IMR-90 (cell line): ENCODE measurements at regions not wholly inside any gene's neighbourhood (a gene's known extent, or its start where the extent isn't known, plus 50 kb on each side); places are given as distances from the start of the nearest gene placed in this dataset.

Experiments
- ATAC-seq: fragments of 200-7000 bp; cut with Tn5 transposase; 2 replicates; pipeline ENCODE4 v1.9.1; 2020; ENCODE audit warnings: low read depth, mild to moderate bottlenecking, moderate library complexity
- BruUV-seq: library from RNA; stranded (reverse); fragments of 400-500 nt; replicated peaks from 2 replicates; lab custom pipeline; 2021; lab: Mats Ljungman, UMichigan
- CTCF ChIA-PET: fragments of 300-600 bp; formaldehyde crosslinking; extraction: SDS; loops from one replicate; lab custom pipeline; 2021; ENCODE audit warnings: antibody characterized with exemption; lab: Yijun Ruan, JAX
- POLR2A ChIA-PET: fragments of 300-600 bp; sonication (Branson Sonifier 250); formaldehyde crosslinking; loops from one replicate; lab custom pipeline; 2022; ENCODE audit warnings: antibody characterized with exemption; ENCODE audit not compliant: unreplicated experiment; lab: Charles Lee
- DNase-seq: peaks from one replicate; pipeline ENCODE4 v3.0.0; 2013
- H2AFZ ChIP-seq: replicated peaks from 2 replicates; pipeline ENCODE3; 2013; ENCODE audit warnings: low read length, mild to moderate bottlenecking; ENCODE audit not compliant: poor library complexity
- H2AK5ac ChIP-seq: 2 replicates; pipeline ENCODE4 v1.6.1; 2013; ENCODE audit warnings: low read depth, low read length, inconsistent platforms
- H2AK9ac ChIP-seq: replicated peaks from 2 replicates; pipeline ENCODE3; 2013; ENCODE audit warnings: mild to moderate bottlenecking, low read depth, low read length, moderate library complexity; ENCODE audit not compliant: poor library complexity
- H2BK120ac ChIP-seq: 2 replicates; pipeline ENCODE4 v1.6.1; 2013; ENCODE audit warnings: low read depth, low read length, inconsistent platforms
- H2BK15ac ChIP-seq: 3 replicates; pipeline ENCODE4 v1.6.1; 2013; ENCODE audit warnings: low read depth, low read length, inconsistent platforms
- H2BK20ac ChIP-seq: 2 replicates; pipeline ENCODE4 v1.6.1; 2013; ENCODE audit warnings: low read depth, mild to moderate bottlenecking, inconsistent platforms, low read length, moderate library complexity
- H2BK5ac ChIP-seq: 2 replicates; pipeline ENCODE4 v1.6.1; 2013; ENCODE audit warnings: mild to moderate bottlenecking, low read depth, low read length, inconsistent platforms; ENCODE audit not compliant: poor library complexity, severe bottlenecking
- H3K14ac ChIP-seq: replicated peaks from 2 replicates; pipeline ENCODE4 v1.6.1; 2013; ENCODE audit warnings: low read depth, low read length, inconsistent platforms
- H3K18ac ChIP-seq: 2 replicates; pipeline ENCODE4 v1.6.1; 2013; ENCODE audit warnings: low read depth, low read length, control low read depth
- H3K23ac ChIP-seq: 2 replicates; pipeline ENCODE4 v1.6.1; 2013; ENCODE audit warnings: low read depth, low read length, inconsistent platforms
- H3K27ac ChIP-seq: 2 replicates; pipeline ENCODE4 v1.5.1; 2013; ENCODE audit warnings: mild to moderate bottlenecking, control low read depth, low read length; ENCODE audit not compliant: insufficient read depth
- H3K27me3 ChIP-seq: 2 replicates; pipeline ENCODE4 v1.6.1; 2013; ENCODE audit warnings: low read length; ENCODE audit not compliant: control insufficient read depth, insufficient read depth
- H3K36me3 ChIP-seq: 2 replicates; pipeline ENCODE4 v1.6.1; 2013; ENCODE audit warnings: low read length, mixed read lengths; ENCODE audit not compliant: control insufficient read depth, insufficient read depth
- H3K4ac ChIP-seq: 2 replicates; pipeline ENCODE4 v1.6.1; 2013; ENCODE audit warnings: low read depth, low read length, inconsistent platforms
- H3K4me1 ChIP-seq: 2 replicates; pipeline ENCODE4 v1.6.1; 2013; ENCODE audit warnings: low read length, mixed read lengths; ENCODE audit not compliant: control insufficient read depth, insufficient read depth
- H3K4me2 ChIP-seq: 2 replicates; pipeline ENCODE4 v1.6.1; 2013; ENCODE audit warnings: low read depth, mild to moderate bottlenecking, control low read depth, low read length, moderate library complexity
- H3K4me3 ChIP-seq: 2 replicates; pipeline ENCODE4 v1.5.1; 2013; ENCODE audit warnings: low read depth, mild to moderate bottlenecking, control low read depth, low read length, moderate library complexity; ENCODE audit not compliant: insufficient read depth
- H3K56ac ChIP-seq: 2 replicates; pipeline ENCODE4 v1.6.1; 2013; ENCODE audit warnings: low read length, inconsistent platforms; ENCODE audit not compliant: insufficient read depth; ENCODE audit errors: extremely low read depth
- H3K79me1 ChIP-seq, 2 experiments: 2 replicates each; pipeline ENCODE4 v1.6.1; 2013; ENCODE audit warnings: low read length in 2 of 2, inconsistent platforms in 1 of 2, low read depth in 1 of 2
- H3K9ac ChIP-seq: 2 replicates; pipeline ENCODE4 v1.6.1; 2013; ENCODE audit warnings: low read depth, low read length, control low read depth
- H3K9me1 ChIP-seq: 2 replicates; pipeline ENCODE4 v1.6.1; 2013; ENCODE audit warnings: low read length, inconsistent platforms; ENCODE audit not compliant: insufficient read depth
- H3K9me3 ChIP-seq: 2 replicates; pipeline ENCODE4 v1.6.1; 2013; ENCODE audit warnings: low read length; ENCODE audit not compliant: control insufficient read depth, insufficient read depth
- H4K20me1 ChIP-seq: 2 replicates; pipeline ENCODE4 v1.6.1; 2013; ENCODE audit warnings: low read length, inconsistent platforms; ENCODE audit not compliant: insufficient read depth
- H4K5ac ChIP-seq: 2 replicates; pipeline ENCODE4 v1.6.1; 2013; ENCODE audit warnings: mild to moderate bottlenecking, low read depth, low read length, control low read depth
- H4K8ac ChIP-seq, 2 experiments: 2 replicates each; pipeline ENCODE4 v1.6.1; 2013; ENCODE audit warnings: low read depth in 2 of 2, low read length in 2 of 2, control low read depth in 1 of 2, inconsistent platforms in 1 of 2
- H4K91ac ChIP-seq: 2 replicates; pipeline ENCODE4 v1.6.1; 2013; ENCODE audit warnings: low read depth, low read length, inconsistent platforms; ENCODE audit not compliant: insufficient read depth
- BHLHE40 ChIP-seq: fragments of 150-350 bp; IDR thresholded peaks from 2 replicates; pipeline ENCODE4 v1.6.1; 2016; ENCODE audit warnings: mild to moderate bottlenecking, low read depth, low read length
- CHD1 ChIP-seq: IDR thresholded peaks from 2 replicates; pipeline ENCODE4 v1.6.1; 2012; ENCODE audit warnings: low read depth, low read length, improper control_type of control experiment
- CTCF ChIP-seq: conservative IDR thresholded peaks from 2 replicates; pipeline ENCODE4 v1.5.1; 2012; ENCODE audit warnings: mild to moderate bottlenecking, low read depth, low read length, improper control_type of control experiment
- ELK1 ChIP-seq: fragments of 150-350 bp; IDR thresholded peaks from 2 replicates; pipeline ENCODE4 v1.6.1; 2016; ENCODE audit warnings: low read depth, mild to moderate bottlenecking, low read length, moderate library complexity, borderline replicate concordance
- MAFK ChIP-seq: IDR thresholded peaks from 2 replicates; pipeline ENCODE4 v1.6.1; 2012; ENCODE audit warnings: low read depth, low read length, improper control_type of control experiment
- MXI1 ChIP-seq: IDR thresholded peaks from 2 replicates; pipeline ENCODE4 v1.6.1; 2012; ENCODE audit warnings: low read depth, mild to moderate bottlenecking, low read length, moderate library complexity, borderline replicate concordance
- NFE2L2 ChIP-seq: fragments of 150-350 bp; IDR thresholded peaks from 2 replicates; pipeline ENCODE4 v1.6.1; 2016; ENCODE audit warnings: low read depth, mild to moderate bottlenecking, low read length
- POLR2A ChIP-seq: IDR thresholded peaks from 2 replicates; pipeline ENCODE4 v1.6.1; 2012; ENCODE audit warnings: mild to moderate bottlenecking, low read depth, low read length
- RCOR1 ChIP-seq: IDR thresholded peaks from 2 replicates; pipeline ENCODE4 v1.6.1; 2012; ENCODE audit warnings: mild to moderate bottlenecking, low read length, improper control_type of control experiment; ENCODE audit not compliant: insufficient replicate concordance
- RFX5 ChIP-seq: IDR thresholded peaks from 2 replicates; pipeline ENCODE4 v1.8.0; 2012; ENCODE audit warnings: low read depth, mild to moderate bottlenecking, low read length, moderate library complexity
- SMC3 ChIP-seq: fragments of 150-350 bp; IDR thresholded peaks from 2 replicates; pipeline ENCODE4 v1.6.1; 2016; ENCODE audit warnings: low read depth, mild to moderate bottlenecking, antibody characterized with exemption, low read length, moderate library complexity
- USF2 ChIP-seq: fragments of 150-350 bp; IDR thresholded peaks from 2 replicates; pipeline ENCODE4 v1.6.1; 2017; ENCODE audit warnings: mild to moderate bottlenecking, antibody characterized with exemption, low read length, low read depth
- WGBS, 2 experiments: methylation state at CpG; one replicate each; pipeline versions ENCODE4 v1.1.5 to v1.1.7; 2013; ENCODE audit warnings: missing lambda C conversion rate in 2 of 2; ENCODE audit not compliant: insufficient read length in 1 of 2; ENCODE audit errors: extremely low coverage in 2 of 2; 5-methylcytosine and 5-hydroxymethylcytosine counted together
- dilution Hi-C: fragments of 300-500 bp; cut with HindIII; formaldehyde crosslinking; loops from one replicate; pipeline ENCODE4 v1.14.3; 2018; ENCODE audit warnings: low sequenced_read_pairs; ENCODE audit not compliant: unreplicated experiment
- in situ Hi-C: fragments of 300-500 bp; cut with MboI; formaldehyde crosslinking; loops from 3 replicates; pipeline ENCODE4 v1.14.3; 2019; ENCODE audit warnings: low sequenced_read_pairs, inconsistent platforms, mixed read lengths
- intact Hi-C: fragments of 100-400 bp; cut with micrococcal nuclease; formaldehyde crosslinking; loops from 2 replicates; pipeline ENCODE4 v1.10.0; 2022

GRCh38 chr12:67099858-67100257 is 169.3 kb upstream of the CAND1 start:
- intact Hi-C loops, result no loop called here
- no peak overlapping the region for H3K27ac ChIP-seq
- TF ChIP-seq NFE2L2 (no peak), RCOR1 (no peak), CTCF (no peak), CHD1 (no peak), RFX5 (no peak), SMC3 (no peak), ELK1 (no peak), POLR2A (no peak), MXI1 (no peak), USF2 (no peak), BHLHE40 (no peak), MAFK (no peak)
- no peak overlapping the region for H2BK15ac ChIP-seq
- H4K8ac ChIP-seq, result no peak overlapping the region
- no peaks in the 10 kb centered on the region for H4K20me1 ChIP-seq
- no peak for DNase-seq
- dilution Hi-C loops, result no loop called here
- no TSS peak for BruUV-seq
- ChIA-PET CTCF (no interaction called here), POLR2A (no interaction called here)
- ATAC-seq, result no peak
- H3K9me3 ChIP-seq, result no peaks in the 10 kb centered on the region
- no peak overlapping the region for H3K56ac ChIP-seq
- no peaks in the 10 kb centered on the region for H3K36me3 ChIP-seq
- H2AFZ ChIP-seq, result no peak overlapping the region
- no peaks in the 10 kb centered on the region for H3K4me1 ChIP-seq
- no peak overlapping the region for H4K5ac ChIP-seq
- in situ Hi-C loops, result no loop called here
- H3K14ac ChIP-seq, result no peak overlapping the region
- H3K4ac ChIP-seq, result no peak overlapping the region
- H2AK5ac ChIP-seq, result no peak overlapping the region
- H2BK120ac ChIP-seq, result no peak overlapping the region
- no peak overlapping the region for H3K4me3 ChIP-seq
- no peak overlapping the region for H3K18ac ChIP-seq
- no peaks in the 10 kb centered on the region for H3K9me1 ChIP-seq
- no peak overlapping the region for H2BK5ac ChIP-seq
- no peak overlapping the region for H4K91ac ChIP-seq
- H3K4me2 ChIP-seq, result no peak overlapping the region
- no peaks in the 10 kb centered on the region for H3K79me1 ChIP-seq
- H3K23ac ChIP-seq, result no peak overlapping the region
- H2AK9ac ChIP-seq, result no peak overlapping the region
- no peak overlapping the region for H3K9ac ChIP-seq
- no CpG with 5 or more reads among the region's 3 CpGs for WGBS, 2 experiments
- H2BK20ac ChIP-seq, result no peak overlapping the region
- H3K27me3 ChIP-seq, result no peaks in the 10 kb centered on the region
